MM.1S (cell line): ENCODE measurements at regions not wholly inside any gene's neighbourhood (a gene's known extent, or its start where the extent isn't known, plus 50 kb on each side); places are given as distances from the start of the nearest gene placed in this dataset.

Experiments used
- DNase-seq: peaks from one replicate; pipeline ENCODE4 v3.0.0-alpha.2; 2015
- H2AFZ ChIP-seq: fragments of 300-600 bp; sonication (generic); 2 replicates; pipeline ENCODE4 v1.6.0; 2016; ENCODE audit warnings: antibody characterized with exemption, low read length
- H3F3A ChIP-seq: fragments of 300-600 bp; sonication (generic); 2 replicates; pipeline ENCODE4 v1.6.1; 2016; ENCODE audit warnings: mild to moderate bottlenecking, antibody characterized with exemption, low read length, moderate library complexity, mixed read lengths; ENCODE audit not compliant: insufficient read depth
- H3K27ac ChIP-seq: fragments of 300-600 bp; sonication (generic); 2 replicates; pipeline ENCODE4 v1.5.1; 2016; ENCODE audit warnings: mild to moderate bottlenecking, low read length
- H3K27me3 ChIP-seq: fragments of 300-600 bp; sonication (generic); replicated peaks from 2 replicates; pipeline ENCODE4 v1.6.0; 2016; ENCODE audit warnings: low read length; ENCODE audit not compliant: insufficient read depth
- H3K36me3 ChIP-seq: fragments of 300-600 bp; sonication (generic); replicated peaks from 2 replicates; pipeline ENCODE4 v1.6.1; 2016; ENCODE audit warnings: mild to moderate bottlenecking, low read length, mixed read lengths; ENCODE audit not compliant: insufficient read depth
- H3K4me1 ChIP-seq: fragments of 300-600 bp; sonication (generic); 2 replicates; pipeline ENCODE4 v1.6.1; 2016; ENCODE audit warnings: low read length, mixed read lengths
- H3K4me2 ChIP-seq: fragments of 300-600 bp; sonication (generic); 2 replicates; pipeline ENCODE4 v1.6.0; 2016; ENCODE audit warnings: low read depth, low read length
- H3K4me3 ChIP-seq: fragments of 300-600 bp; sonication (generic); 2 replicates; pipeline ENCODE4 v1.5.1; 2016; ENCODE audit warnings: low read length, mixed read lengths
- H3K79me2 ChIP-seq: fragments of 300-600 bp; sonication (generic); 2 replicates; pipeline ENCODE4 v1.6.1; 2016; ENCODE audit warnings: mixed run types, low read length, mixed read lengths
- H3K9ac ChIP-seq: fragments of 300-600 bp; sonication (generic); 2 replicates; pipeline ENCODE4 v1.6.1; 2016; ENCODE audit warnings: low read length, mixed read lengths
- H3K9me2 ChIP-seq: fragments of 300-600 bp; sonication (generic); replicated peaks from 2 replicates; pipeline ENCODE4 v1.6.1; 2016; ENCODE audit warnings: mild to moderate bottlenecking, low read length, mixed read lengths; ENCODE audit not compliant: insufficient read depth
- H3K9me3 ChIP-seq: fragments of 300-600 bp; sonication (generic); replicated peaks from 2 replicates; pipeline ENCODE4 v1.6.1; 2016; ENCODE audit warnings: mild to moderate bottlenecking, low read length, mixed read lengths; ENCODE audit not compliant: insufficient read depth
- H4K20me1 ChIP-seq: fragments of 300-600 bp; sonication (generic); 2 replicates; pipeline ENCODE4 v1.6.1; 2016; ENCODE audit warnings: mild to moderate bottlenecking, low read length, moderate library complexity, mixed read lengths; ENCODE audit not compliant: insufficient read depth
- EZH2 ChIP-seq: fragments of 300-600 bp; sonication (generic); optimal IDR thresholded peaks from 2 replicates; pipeline ENCODE3; 2017; ENCODE audit warnings: low read depth, mild to moderate bottlenecking, antibody characterized with exemption, low read length, mixed read lengths
- EZH2phosphoT487 ChIP-seq: fragments of 300-600 bp; sonication (generic); IDR thresholded peaks from 2 replicates; pipeline ENCODE4 v1.6.1; 2018; ENCODE audit warnings: antibody characterized with exemption, low read length
- TF ChIP-seq, protein P1 (sequence below): fragments of 300-600 bp; sonication (generic); IDR thresholded peaks from 2 replicates; pipeline ENCODE4 v1.5.1; 2016; ENCODE audit warnings: antibody characterized with exemption, low read length, mixed read lengths

DNA sequence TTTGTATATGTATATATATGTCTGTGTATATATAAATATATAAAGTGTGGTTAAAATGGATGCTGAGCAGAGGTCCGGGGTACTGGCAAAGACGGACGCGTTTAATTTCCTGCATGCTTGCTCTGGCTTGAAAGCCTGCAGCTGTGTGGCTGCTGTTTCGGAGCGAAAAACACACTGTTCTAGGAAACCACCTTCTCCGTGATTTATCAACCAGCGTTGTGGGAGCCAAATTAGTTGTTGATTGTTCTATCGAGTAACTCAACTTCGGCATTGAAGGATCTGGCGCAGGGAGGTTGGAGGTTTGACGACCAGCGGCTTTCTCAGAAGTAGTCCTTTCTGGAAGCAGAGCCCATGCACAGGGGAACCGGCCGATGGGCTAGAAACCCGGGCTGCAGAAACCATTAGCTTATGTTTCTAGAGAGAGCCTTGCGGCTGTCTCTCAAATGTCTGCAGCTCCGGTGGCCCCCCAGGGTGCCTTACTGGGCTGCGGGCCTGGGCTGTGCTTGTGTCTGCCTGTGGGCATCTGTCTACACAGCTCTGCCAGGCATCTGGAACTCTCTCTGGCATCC, 81.8 kb downstream of the EDN3 start:
- H3K27me3 ChIP-seq, result peaks cover 68% of the 10 kb centered on the region
- DNase-seq, result no peak
- no peak overlapping the region for H3K9ac ChIP-seq
- H3K4me3 ChIP-seq, result no peak overlapping the region
- H3K27ac ChIP-seq, result no peak overlapping the region
- H3K79me2 ChIP-seq, result no peaks in the 10 kb centered on the region
- H2AFZ ChIP-seq, result no peak overlapping the region
- no peaks in the 10 kb centered on the region for H3F3A ChIP-seq
- no peaks in the 10 kb centered on the region for H4K20me1 ChIP-seq
- no peak overlapping the region for H3K4me2 ChIP-seq
- H3K9me3 ChIP-seq, result no peaks in the 10 kb centered on the region
- H3K36me3 ChIP-seq, result no peaks in the 10 kb centered on the region
- no peaks in the 10 kb centered on the region for H3K4me1 ChIP-seq
- no peaks in the 10 kb centered on the region for H3K9me2 ChIP-seq
- TF ChIP-seq EZH2phosphoT487, result no peak
- no peak for TF ChIP-seq EZH2
- TF ChIP-seq, protein P1, sequence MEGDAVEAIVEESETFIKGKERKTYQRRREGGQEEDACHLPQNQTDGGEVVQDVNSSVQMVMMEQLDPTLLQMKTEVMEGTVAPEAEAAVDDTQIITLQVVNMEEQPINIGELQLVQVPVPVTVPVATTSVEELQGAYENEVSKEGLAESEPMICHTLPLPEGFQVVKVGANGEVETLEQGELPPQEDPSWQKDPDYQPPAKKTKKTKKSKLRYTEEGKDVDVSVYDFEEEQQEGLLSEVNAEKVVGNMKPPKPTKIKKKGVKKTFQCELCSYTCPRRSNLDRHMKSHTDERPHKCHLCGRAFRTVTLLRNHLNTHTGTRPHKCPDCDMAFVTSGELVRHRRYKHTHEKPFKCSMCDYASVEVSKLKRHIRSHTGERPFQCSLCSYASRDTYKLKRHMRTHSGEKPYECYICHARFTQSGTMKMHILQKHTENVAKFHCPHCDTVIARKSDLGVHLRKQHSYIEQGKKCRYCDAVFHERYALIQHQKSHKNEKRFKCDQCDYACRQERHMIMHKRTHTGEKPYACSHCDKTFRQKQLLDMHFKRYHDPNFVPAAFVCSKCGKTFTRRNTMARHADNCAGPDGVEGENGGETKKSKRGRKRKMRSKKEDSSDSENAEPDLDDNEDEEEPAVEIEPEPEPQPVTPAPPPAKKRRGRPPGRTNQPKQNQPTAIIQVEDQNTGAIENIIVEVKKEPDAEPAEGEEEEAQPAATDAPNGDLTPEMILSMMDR, result no peak

DNA sequence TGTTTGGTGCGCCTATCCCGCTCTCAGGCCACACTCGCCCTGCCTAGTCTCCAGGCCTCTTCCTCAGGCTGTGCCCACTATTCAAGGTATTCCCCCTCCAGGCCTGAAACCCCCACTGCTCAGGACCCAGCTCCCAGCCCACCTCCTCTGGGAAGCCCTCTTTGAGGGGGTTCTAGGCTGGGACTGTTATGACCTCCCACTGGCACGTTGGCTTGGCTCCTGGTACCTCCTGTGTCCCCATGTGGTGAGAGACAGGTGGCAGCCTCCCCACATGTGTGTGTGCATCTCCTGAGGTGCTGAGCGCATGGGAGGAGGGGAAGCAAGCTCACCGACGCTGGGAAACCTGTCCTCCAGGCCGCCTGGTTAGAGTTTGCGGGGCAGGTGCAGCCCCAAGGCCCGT, 82.5 kb downstream of the EDN3 start:
- no peaks in the 10 kb centered on the region for H3K4me1 ChIP-seq
- H3K4me3 ChIP-seq, result no peak overlapping the region
- no peak overlapping the region for H3K27ac ChIP-seq
- H3K9me2 ChIP-seq, result no peaks in the 10 kb centered on the region
- TF ChIP-seq EZH2 (no peak), EZH2phosphoT487 (no peak)
- TF ChIP-seq, protein P1, result no peak
- H3K27me3 ChIP-seq, result peaks cover 74% of the 10 kb centered on the region
- no peak overlapping the region for H3K9ac ChIP-seq
- H3K4me2 ChIP-seq, result no peak overlapping the region
- H3K9me3 ChIP-seq, result no peaks in the 10 kb centered on the region
- no peaks in the 10 kb centered on the region for H3K36me3 ChIP-seq
- H3K79me2 ChIP-seq, result no peaks in the 10 kb centered on the region
- DNase-seq, result no peak
- H3F3A ChIP-seq, result no peaks in the 10 kb centered on the region
- H2AFZ ChIP-seq, result no peak overlapping the region
- H4K20me1 ChIP-seq, result no peaks in the 10 kb centered on the region

DNA sequence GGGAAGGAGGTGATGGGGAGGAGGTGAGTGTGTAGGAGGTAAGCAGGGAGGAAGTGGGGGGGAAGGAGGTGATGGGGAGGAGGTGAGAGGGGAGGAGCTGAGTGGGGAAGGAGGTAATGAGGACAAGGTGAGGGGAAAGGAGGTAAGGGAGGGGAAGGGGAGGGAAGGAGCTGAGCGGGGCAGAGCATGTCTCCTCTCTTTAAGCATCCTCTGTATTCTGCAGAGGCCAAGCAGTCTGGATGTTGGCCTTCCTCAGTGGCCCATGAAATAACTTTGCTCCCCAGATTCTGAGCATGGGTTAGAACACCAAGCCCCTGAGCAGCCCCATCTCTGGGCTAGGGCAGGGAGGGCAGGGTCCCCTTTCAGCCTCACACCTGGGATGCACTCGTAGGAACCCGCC, 84.6 kb downstream of the EDN3 start:
- Histone ChIP-seq H3K4me2 (no peak overlapping the region), H3K9ac (no peak overlapping the region), H3K9me2 (no peaks in the 10 kb centered on the region), H3K79me2 (no peaks in the 10 kb centered on the region), H2AFZ (no peak overlapping the region), H3K9me3 (no peaks in the 10 kb centered on the region), H3K27ac (no peak overlapping the region), H3F3A (no peaks in the 10 kb centered on the region), H3K36me3 (no peaks in the 10 kb centered on the region), H3K4me1 (no peaks in the 10 kb centered on the region), H4K20me1 (no peaks in the 10 kb centered on the region), H3K4me3 (no peak overlapping the region), H3K27me3 (peaks cover 77% of the 10 kb centered on the region)
- no peak for TF ChIP-seq EZH2
- TF ChIP-seq EZH2phosphoT487, result no peak
- TF ChIP-seq, protein P1, result no peak
- DNase-seq, result no peak
